Activated CD4-positive, alpha-beta T cell treated with anti-CD3 and anti-CD28 coated beads for 4 hours (primary cell): ENCODE measurements at regions not wholly inside any gene's neighbourhood (a gene's known extent, or its start where the extent isn't known, plus 50 kb on each side); places are given as distances from the start of the nearest gene placed in this dataset.

ENCODE experiments used
- DNase-seq, 2 donors: peaks; one replicate each; pipeline ENCODE4 v3.0.0-alpha.2; 2020

DNA sequence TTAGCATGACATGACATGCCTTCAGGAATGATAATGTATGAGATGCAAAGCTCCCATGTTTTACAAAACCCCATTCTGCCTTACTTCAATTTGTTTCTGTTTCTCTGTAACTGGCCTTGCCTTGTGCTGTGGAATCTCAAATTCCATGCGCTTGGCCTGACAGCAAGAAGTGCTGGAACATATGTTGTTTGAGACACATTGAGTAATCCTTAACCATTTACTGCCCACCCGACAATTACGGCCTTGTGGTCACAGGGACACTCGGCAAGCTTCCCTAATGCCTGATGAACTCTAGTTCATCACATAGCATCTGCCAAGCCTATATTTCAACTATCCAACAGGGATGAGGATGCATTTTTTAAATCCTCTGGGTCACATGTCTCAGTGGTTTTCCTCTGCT, 226.4 kb upstream of the CASK start:
- no peak for DNase-seq

DNA sequence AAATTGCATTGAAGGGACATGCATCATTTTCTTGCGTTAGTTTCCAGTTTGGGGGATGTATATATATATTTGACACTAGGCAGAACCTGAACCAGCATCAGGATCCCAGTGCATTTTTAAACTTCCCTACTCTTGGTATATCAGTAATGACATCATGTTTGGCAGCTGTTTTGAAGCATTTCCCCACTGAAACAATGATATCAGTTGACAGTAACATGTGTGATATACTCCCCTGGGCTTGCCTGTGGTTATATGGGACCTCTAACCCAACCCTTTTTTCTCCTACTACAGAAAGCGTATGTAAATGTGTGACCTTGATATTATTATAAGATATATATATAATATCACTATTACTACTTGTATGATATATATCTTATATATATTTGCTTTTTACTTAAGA, 225.9 kb upstream of the CASK start:
- no peak for DNase-seq

DNA sequence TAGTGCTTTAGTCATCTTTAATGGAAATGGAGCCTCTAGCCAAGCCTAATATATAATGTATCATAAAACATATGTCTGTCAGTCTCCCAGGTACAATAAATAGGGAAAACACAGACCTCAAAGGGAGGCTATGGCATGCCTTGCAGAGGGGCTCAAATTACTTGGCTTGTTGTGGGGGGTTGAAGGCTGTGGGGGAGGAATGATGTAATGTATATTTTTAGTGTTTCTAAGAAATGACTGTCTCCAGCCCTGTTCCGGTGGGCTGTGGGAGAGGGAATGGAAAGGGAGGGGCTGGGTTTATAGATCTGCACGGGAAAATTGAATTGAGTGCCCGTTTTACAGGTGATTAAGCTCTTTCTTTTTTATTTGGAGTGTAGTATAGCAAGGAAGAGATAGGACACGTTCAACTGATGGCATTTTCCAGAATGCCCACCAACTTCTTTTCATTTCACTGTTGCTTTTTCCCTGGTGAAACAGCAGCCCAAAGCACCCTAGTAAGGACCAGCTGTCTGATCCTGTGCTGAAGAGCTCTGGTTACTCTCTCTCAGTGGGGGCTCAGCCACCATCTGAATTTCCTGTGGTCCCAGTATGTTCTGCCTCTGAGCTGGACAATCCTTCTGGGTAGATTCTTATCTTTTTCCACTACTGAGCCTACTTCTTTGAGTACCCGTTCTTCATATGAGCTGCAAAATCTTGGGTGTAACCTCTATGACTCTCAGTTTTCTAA, 220.7 kb upstream of the CASK start:
- DNase-seq, result no peak

DNA sequence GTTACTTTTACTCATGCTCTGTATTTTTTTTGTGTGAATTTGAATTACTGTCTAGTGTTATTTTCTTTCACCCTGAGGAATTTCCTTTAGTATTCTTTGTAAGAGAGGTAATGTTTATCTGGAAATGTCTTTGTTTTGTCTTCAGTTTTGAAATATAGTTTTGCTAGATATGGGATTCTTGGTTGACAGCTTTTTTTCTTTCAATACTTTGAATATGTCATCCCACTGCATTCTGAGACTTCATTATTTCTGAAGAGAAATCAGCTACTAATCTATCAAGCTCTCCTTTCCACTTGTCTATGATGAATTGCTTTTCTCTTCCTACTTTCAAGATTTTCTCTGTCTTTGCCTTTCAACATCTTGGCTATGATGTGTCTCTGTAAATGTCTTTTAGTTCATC, 217.0 kb upstream of the CASK start:
- no peak for DNase-seq

DNA sequence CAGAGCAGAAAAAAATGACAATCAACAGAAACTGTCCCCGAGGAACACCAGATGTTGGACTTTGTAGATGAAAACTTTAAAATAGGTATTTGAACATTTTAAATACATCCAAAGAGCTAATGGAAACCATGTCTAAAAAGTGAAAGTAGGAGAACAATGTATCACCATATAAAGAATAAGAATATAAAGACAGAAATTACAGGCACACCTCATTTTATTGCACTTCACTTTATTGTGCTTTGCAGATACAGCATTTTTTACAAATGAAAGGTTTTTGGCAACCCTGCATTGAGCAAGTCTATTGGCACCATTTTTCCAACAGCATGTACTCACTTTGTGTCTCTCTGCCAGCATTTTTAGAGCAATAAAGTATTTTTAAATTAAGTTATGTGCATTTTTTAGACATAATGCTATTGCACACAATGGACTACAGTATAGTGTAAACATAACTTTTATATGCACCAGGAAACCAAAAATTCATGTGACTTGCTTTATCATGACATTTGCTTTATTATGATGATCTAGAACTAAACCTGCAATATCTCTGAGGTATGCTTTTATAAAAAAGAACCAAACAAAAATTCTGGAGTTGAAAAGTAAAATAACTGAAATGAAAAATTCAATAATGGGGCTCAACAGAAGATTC, 212.4 kb upstream of the CASK start:
- DNase-seq, result no peak

DNA sequence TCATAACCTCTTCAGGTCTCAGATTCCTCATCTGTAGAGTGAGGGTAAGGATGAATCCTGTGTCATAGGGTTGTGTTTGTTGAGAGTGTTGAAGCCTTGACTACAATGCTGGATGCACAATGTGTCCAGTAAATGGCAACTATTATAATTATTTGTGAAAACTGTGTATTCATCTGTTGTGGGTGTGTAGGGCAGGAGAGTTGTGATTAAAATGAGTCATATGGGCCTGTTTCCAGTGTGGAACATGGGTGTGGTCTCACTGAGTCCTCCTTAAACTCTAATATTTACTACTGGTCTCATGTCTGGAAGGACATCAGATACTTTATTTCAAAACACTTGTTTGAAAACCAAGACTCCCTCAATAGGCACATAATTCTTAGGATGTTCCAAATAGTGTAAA, 208.5 kb upstream of the CASK start:
- DNase-seq, result no peak

DNA sequence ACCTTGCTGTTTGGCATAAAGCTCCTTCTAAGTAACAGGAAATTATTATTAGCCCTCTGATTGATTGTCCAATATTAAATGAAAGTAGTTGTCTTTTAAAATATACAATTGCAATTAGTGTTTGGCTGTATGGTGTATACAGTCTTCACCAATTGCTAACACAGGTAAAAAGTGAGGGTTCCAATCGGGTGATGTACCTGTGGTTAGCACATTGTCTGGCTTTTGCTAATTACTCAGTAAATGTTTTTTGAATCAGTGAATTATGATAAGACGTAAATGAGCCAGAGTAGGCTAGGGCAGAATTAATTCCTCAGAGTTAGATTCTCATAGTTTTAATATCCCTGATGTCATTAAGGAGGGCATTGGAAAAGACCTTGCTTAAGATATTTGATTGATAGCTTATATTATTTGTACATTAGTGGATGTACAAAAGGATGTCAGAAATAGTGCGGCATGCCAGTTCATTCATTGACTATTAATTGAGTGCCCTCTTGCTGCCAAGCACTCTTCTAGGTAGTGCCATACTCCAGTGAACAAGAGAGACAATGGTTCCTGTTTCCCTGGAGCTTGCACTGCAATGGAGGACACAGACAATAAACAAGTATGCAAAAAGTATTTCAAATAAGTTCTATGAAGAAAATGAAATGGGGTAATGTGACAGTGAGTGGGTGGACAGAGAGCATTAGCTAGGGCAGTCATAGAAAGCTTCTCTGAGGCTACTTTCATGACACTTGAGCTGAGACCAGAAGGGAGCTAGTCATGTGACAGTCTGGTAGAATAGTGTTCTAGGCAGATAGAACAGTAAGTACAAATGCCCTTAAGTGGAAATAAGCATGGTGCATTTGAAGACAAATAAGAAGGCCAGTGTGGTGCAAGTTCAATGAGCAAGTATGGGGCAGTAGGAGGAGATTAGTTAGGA, 205.9 kb upstream of the CASK start:
- no peak for DNase-seq

DNA sequence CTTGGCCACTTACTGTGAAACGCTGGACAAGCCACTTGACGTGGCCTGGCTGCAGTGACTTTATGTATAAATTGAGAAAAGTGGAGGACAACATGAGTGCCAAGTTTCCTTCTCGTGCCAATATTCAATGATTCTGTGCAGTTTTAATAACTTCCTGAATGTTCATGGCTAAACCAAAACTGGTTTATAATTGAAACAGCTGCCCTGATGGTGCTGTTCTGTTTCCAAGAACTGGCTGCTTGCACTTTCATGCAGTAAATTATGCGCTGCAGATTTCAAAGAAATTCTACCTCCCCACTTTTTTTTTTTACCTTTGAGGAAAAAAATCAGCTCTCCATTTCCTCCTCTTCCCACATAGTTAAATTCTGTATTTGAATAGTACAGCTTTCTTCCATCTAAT, 205.2 kb upstream of the CASK start:
- DNase-seq, result no peak

DNA sequence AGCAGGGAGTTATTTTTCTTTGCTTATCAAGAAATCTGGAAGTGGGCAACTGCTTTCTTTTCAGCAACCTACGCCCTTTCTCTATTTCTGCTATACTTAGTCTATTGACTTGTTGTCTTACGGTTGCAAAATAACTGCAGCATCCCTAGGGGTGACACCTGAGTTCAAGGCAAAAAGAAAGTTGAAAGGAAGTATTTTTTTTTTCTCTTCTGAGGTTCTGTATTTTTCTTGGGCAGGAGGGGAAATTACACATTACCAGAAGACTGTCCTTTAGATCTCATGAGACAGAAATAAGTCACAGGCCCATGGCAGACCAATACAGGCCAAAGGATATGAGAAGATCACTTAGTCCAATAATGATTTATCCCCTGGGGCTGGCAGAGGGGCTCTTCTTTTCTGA, 204.7 kb upstream of the CASK start:
- DNase-seq, result no peak

DNA sequence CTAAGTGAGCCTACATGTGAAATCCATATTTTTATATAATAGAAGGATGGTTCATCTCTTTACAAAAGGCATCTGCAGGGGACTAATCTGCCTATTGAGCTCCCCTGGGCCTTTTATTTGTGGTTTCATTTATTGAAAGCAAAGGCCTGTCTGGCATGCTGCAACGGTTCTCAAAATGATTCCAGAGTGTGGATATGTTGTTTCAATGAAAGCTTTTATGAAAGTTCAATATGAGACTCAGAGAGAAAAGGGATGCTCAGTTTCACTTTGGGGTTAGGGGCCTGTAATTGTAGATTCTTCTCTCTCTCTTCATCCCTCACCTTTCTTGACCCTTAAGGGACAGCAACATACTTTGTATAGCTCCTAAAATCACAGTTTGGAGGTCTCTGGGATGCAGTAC, 204.2 kb upstream of the CASK start:
- no peak for DNase-seq

DNA sequence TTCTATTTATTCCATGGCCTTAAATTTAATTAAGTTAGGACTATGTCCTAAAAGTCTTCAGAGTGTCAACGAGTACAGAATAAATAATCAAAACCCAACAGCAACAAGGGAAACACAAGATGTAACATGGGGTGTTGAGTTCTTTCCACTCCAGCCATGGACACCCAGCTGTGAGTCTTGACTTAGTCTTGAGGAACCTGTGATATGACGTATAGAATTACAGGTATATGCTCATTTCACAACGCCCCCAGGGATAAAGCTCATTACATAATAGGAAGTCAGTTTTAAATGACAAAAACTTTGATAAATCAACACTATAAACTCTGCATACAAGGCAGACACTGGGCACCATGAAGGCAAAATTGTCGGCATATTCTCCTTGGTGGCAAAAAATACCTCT, 200.0 kb upstream of the CASK start:
- DNase-seq, result no peak

DNA sequence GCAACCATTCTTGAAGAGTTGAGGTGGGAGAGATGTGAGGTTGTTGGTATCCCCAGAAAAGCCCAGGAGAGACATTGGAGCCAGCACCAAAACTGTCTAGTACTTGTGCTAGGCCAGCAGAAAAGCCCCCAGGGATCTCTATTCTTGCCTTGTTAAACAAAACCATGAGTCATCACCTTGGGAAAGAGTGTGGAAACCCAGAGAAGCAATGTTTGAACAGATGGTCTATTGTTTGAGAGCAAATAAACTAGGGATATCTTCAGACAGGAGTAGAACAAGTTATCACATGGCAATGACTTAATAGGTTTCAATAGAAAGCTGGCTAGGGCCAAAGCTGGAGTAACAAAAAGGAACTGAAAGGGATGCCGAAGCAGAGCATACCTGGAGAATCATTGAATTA, 195.7 kb upstream of the CASK start:
- DNase-seq, result no peak

DNA sequence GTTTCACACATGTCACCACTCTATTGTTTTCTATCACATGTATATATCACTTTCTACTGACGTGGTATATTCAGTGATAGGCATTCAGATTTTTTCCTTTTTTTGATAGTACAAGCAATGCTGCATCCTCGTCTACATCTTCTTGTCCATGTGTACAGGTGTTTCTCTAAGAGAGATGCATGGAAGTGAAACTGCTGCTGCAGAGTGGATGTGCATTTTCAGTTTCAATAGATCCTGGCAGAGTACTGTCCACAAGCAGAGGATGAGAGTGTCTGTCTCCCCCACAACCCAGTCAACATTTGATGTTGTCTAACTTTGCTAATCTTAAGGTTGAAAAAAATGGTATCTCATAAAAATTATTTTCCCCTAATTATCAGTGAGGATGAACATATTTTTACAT, 194.0 kb upstream of the CASK start:
- no peak for DNase-seq

DNA sequence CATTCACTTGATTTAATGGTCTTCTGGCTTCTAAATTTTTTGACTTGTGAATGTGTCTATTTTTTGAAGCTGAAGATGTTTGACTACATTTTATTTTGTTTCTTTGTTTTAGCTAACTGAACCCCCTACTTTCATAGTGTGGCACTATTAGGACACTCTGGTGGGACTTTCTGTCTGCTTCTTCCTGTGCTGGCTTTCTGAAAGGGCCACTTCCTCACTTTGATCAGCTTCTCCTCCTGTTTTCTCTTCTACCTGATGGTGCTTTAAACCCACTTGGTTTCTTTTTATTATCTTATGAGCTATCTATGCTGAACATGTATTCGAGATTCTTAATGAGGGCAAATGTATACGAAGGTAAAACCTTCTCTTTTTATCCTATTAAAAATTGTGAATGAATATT, 186.1 kb upstream of the CASK start:
- no peak for DNase-seq

DNA sequence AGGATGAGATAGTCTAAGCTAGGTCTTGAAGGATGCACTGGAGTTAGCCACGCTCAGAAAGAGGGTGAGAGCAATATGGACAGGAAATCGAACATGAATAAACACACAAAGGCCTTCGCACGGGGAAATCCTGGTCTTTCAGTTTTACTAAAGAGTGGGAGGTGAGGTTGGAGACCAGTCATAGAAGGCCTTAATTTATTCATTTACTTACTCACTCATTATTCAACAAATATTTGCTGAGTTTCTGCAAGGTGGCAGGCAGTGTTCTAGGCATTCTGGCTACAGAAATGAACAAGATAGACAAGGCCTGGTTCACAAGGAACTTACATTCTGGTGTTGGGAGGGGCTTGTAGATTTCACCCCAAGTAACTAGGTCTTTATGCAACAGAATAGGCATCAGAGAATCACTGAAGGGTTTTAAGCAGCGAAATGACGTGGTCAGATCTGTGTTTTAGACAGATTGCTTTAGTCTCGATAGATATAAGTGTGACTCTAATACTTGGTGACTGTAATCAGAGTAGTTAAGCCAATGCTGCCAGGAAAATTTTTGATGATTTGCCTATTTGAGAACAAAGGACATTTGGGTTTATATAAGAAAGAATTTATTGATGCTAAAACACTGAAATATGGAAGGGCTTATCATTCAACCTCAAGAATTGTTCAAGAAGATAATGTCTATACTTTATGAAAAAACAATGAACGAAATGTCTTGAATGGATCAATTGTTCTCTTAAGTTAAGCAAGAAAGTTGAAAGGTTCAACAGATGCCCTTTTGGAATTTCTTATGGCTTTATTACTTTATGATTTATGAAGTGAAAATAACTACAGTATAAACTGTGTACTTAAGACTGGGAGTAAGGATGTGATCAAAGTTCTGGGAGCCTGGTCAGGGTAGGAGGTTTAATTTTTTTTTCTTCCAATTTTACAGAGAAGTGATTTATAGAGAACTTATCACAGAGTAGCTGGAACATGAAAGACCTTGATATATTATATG, 184.4 kb upstream of the CASK start:
- no peak for DNase-seq

DNA sequence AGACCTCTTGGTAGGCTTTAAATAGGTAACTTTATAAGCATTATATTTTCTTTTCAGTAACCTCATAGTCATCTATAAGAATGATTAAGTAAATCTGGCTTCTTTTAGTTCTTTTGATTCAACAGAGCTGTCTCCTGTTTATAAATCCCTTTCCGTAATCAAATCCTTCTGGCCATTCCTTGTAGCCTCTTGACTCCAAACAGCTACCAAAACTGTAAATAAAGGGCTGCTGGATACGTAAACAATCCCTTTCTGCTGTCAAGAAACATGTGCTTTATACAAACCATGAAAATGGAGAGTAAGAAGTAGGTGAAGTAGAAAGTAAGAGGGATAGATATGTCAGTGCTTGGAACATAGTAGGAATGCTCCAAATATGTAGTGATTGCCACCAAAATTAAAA, 183.2 kb upstream of the CASK start:
- DNase-seq, result no peak

DNA sequence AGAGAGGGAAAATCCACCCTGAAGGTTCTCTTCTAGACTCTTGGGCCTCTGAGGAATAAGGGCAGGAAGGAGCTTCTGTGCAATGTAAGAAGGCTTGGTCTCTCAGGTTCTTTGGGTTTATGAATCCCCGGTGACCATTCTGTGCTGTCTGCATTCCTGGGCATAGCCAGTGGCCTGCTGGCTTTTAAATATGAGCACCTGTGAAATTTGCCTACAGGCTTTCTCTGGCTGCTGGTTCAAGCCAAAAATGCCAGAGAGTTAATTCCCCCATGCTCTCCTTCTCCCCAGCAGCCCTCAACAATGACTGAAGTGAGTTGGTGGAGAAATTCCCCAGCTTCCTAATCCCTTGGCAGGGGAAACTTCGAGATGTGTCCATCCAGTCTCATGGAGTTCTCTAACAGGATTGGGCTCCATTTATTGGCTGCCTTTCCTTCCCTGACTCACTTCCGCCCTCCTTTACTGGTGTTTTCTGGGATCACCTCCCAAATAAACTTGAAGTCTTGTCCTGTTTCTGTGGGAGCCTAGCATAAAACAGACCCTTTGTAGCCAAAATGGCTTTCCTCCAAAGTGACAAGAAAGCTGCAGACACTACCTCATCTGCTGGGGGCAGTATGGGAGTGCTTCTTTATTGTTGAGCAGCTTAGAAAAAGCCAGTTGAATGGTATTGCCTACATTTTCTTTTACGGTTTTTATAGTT, 179.4 kb upstream of the CASK start:
- no peak for DNase-seq

DNA sequence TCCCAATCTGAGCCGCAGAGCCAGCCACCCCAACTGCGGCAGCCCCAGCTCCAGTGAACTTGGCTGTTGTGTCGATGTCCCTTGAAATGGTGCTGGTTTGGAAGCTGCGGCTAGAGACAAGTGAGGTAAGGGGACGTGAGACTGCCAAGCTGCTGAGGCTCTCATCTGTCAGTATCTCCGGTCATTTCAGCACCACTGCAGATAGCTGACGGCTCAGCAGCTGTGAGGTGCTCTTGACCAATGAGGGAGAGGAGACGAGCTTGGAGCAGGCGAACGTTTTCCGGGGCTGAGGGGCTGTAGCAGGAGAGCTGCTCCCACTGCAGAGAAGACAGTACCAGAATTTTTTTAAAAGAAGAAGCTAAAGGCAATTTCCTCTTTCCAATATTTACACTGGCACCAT, 175.5 kb upstream of the CASK start:
- DNase-seq, result no peak

DNA sequence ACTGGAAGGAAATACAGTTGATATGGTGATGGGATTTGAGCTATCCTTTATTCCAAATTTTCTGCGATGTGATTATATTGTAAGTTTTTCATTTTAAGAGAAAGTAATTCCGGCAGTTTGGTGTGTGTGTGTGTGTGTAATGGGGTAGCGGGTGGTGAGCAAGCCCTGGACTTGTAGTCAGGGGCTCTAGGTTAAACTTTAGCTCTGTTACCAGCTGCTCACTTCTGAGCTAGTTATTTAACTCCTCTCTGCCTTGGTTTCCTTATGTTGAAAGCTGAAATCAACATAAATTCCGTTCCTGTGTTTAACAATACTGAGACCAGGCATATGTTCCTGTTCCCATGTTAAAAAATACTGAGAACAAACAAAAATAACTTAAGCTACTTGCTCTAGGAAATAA, 174.1 kb upstream of the CASK start:
- DNase-seq, result no peak

DNA sequence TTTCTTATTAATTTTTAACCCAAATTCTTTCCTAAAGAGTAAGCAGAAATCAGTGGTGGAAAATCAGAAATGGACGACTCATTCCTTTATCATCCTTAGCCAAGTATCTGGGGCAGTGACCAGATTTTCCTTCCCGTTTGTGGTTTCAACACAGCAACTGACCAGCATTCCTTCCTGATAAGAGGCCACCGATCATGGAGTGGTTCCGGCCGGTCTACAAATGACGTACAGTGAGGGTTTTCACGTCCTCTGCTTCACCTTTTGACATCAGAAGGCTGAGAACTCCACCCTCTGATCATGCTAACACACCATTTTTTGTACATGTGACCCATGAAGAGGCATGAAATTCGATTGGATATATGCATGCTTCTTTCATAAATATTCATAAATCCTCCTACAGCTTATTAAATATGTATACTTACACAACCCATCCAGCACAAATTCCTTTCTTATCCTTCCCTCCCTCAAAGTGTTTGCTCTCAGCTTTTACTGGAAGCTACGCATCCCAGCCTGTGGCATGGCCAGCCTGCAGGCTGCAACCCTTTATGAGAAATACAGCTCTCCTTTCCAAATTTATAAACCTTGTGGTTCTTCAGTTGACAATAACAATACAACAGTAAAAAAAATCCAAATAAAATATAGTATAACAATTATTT, 173.0 kb upstream of the CASK start:
- no peak for DNase-seq

DNA sequence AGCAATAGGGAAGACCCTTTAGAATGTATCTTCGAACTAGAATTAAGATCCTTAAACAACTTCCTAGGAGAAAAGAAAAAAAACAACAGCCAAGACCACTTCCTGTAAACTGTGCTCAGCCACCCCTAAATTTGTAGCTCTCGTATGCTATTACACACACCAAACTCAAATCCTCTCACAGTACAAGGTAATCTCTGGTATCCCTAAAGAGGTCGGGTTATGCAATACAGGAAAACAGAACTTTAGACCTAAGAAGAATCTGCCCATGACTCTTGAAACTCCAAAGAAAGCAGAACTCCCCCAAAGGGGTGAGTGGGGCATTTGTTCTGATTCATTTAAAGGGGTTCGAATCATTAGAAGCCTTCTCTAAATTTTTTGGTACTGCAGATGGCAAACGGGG, 170.9 kb upstream of the CASK start:
- DNase-seq, result no peak

DNA sequence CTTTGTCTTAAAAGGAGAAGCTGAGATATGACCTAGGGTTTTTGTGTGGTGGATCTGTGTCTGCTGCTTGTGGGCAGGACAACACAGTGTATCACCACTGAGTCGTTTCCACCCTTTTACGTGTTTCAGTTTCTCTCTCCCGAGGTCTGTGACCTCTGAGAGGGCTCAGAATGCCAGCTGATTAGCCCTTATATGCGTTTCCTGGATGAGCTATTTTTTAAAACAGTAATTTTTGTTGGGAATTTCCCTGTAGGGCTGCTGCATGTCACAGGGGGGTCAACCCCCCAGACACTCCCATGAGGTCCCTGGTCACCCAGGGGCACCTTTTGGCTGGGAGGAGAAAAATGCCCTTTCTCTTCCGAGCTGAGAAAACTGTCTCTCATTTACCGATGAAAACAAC, 170.4 kb upstream of the CASK start:
- no peak for DNase-seq
